KMS-11 (cell line): ENCODE measurements at regions not wholly inside any gene's neighbourhood (a gene's known extent, or its start where the extent isn't known, plus 50 kb on each side); places are given as distances from the start of the nearest gene placed in this dataset.

Source experiments
- H2AFZ ChIP-seq: fragments of 200-600 bp; sonication (generic); 2 replicates; pipeline ENCODE4 v1.6.1; 2016; ENCODE audit warnings: antibody characterized with exemption, mixed run types, low read depth
- H3K27ac ChIP-seq: fragments of 200-600 bp; sonication (generic); 2 replicates; pipeline ENCODE4 v1.6.1; 2016; ENCODE audit warnings: mild to moderate bottlenecking, mixed run types
- H3K27me3 ChIP-seq: fragments of 200-600 bp; sonication (generic); 2 replicates; pipeline ENCODE4 v1.6.1; 2017; ENCODE audit warnings: mild to moderate bottlenecking, low read depth, mixed run types, moderate library complexity; ENCODE audit not compliant: insufficient read depth
- H3K36me3 ChIP-seq: fragments of 200-600 bp; sonication (generic); 2 replicates; pipeline ENCODE4 v1.6.1; 2017; ENCODE audit warnings: mild to moderate bottlenecking, mixed run types; ENCODE audit not compliant: insufficient read depth
- H3K4me1 ChIP-seq: fragments of 200-600 bp; sonication (generic); 2 replicates; pipeline ENCODE4 v1.6.1; 2016; ENCODE audit warnings: mild to moderate bottlenecking, low read depth, mixed run types; ENCODE audit not compliant: poor library complexity, severe bottlenecking
- H3K4me2 ChIP-seq: fragments of 200-600 bp; sonication (generic); 2 replicates; pipeline ENCODE4 v1.7.0; 2016; ENCODE audit warnings: mild to moderate bottlenecking, mixed run types
- H3K4me3 ChIP-seq: fragments of 200-600 bp; sonication (generic); IDR thresholded peaks from 2 replicates; pipeline ENCODE4 v1.6.1; 2017; ENCODE audit warnings: low read depth, low read length, mixed read lengths; ENCODE audit not compliant: insufficient read depth
- H3K79me2 ChIP-seq: fragments of 200-600 bp; sonication (generic); 2 replicates; pipeline ENCODE4 v1.6.1; 2016; ENCODE audit warnings: low read depth, mixed run types; ENCODE audit not compliant: insufficient read depth
- H3K9ac ChIP-seq: fragments of 200-600 bp; sonication (generic); 2 replicates; pipeline ENCODE4 v1.6.1; 2016; ENCODE audit warnings: mild to moderate bottlenecking, mixed run types
- H4K20me1 ChIP-seq: fragments of 200-600 bp; sonication (generic); 2 replicates; pipeline ENCODE4 v1.6.1; 2016; ENCODE audit warnings: mild to moderate bottlenecking, mixed run types; ENCODE audit not compliant: insufficient read depth
- CTCF ChIP-seq: fragments of 200-600 bp; sonication (generic); conservative IDR thresholded peaks from 2 replicates; pipeline ENCODE4 v1.6.1; 2017; ENCODE audit warnings: low read depth, mild to moderate bottlenecking, antibody characterized with exemption, low read length, moderate library complexity, mixed read lengths

GRCh38 chr16:52748741-52749140 is 201.8 kb upstream of the TOX3 start:
- Histone ChIP-seq H3K36me3 (no peaks in the 10 kb centered on the region), H3K4me2 (no peak overlapping the region), H3K27me3 (no peaks in the 10 kb centered on the region), H3K4me1 (no peaks in the 10 kb centered on the region), H3K9ac (no peak overlapping the region), H4K20me1 (no peaks in the 10 kb centered on the region), H2AFZ (no peak overlapping the region), H3K27ac (no peak overlapping the region), H3K4me3 (no peak overlapping the region), H3K79me2 (no peaks in the 10 kb centered on the region)
- no peak for TF ChIP-seq CTCF

- Histone ChIP-seq H3K27ac (no peak overlapping the region), H3K9ac (no peak overlapping the region), H3K4me2 (no peak overlapping the region), H3K4me1 (no peaks in the 10 kb centered on the region), H3K27me3 (no peaks in the 10 kb centered on the region), H3K79me2 (no peaks in the 10 kb centered on the region), H3K36me3 (no peaks in the 10 kb centered on the region), H3K4me3 (no peak overlapping the region), H4K20me1 (no peaks in the 10 kb centered on the region), H2AFZ (no peak overlapping the region)
- TF ChIP-seq CTCF = no peak
Observed at GRCh38 chr16:52747088-52747595, 200.2 kb upstream of the TOX3 start.

- H3K79me2 ChIP-seq = no peaks in the 10 kb centered on the region
Observed at GRCh38 chr16:52743707-52744106, 196.8 kb upstream of the TOX3 start.

GRCh38 chr16:52742608-52743170 is 195.7 kb upstream of the TOX3 start:
- no peak overlapping the region for H3K4me3 ChIP-seq
- H3K9ac ChIP-seq = no peak overlapping the region
- no peaks in the 10 kb centered on the region for H3K36me3 ChIP-seq
- H2AFZ ChIP-seq = no peak overlapping the region
- no peaks in the 10 kb centered on the region for H4K20me1 ChIP-seq
- H3K27me3 ChIP-seq = no peaks in the 10 kb centered on the region
- no peaks in the 10 kb centered on the region for H3K4me1 ChIP-seq
- H3K79me2 ChIP-seq = no peaks in the 10 kb centered on the region
- no peak overlapping the region for H3K27ac ChIP-seq
- no peak overlapping the region for H3K4me2 ChIP-seq
- TF ChIP-seq CTCF = no peak

More at GRCh38 chr16:52743707-52744106, 196.8 kb upstream of the TOX3 start:
- H3K27ac ChIP-seq = no peak overlapping the region
- no peaks in the 10 kb centered on the region for H3K36me3 ChIP-seq
- no peak overlapping the region for H3K9ac ChIP-seq
- no peaks in the 10 kb centered on the region for H3K4me1 ChIP-seq
- H3K27me3 ChIP-seq = no peaks in the 10 kb centered on the region
- no peak overlapping the region for H3K4me2 ChIP-seq
- no peak for TF ChIP-seq CTCF
- H4K20me1 ChIP-seq = no peaks in the 10 kb centered on the region
- H2AFZ ChIP-seq = no peak overlapping the region
- no peak overlapping the region for H3K4me3 ChIP-seq
